ENCODE measurements at regions not wholly inside any gene's neighbourhood (a gene's known extent, or its start where the extent isn't known, plus 50 kb on each side); places are given as distances from the start of the nearest gene placed in this dataset.

GRCh38 chr1:8244304-8244703, 73.6 kb upstream of the SLC45A1 start:
- TF ChIP-seq, protein P1, sequence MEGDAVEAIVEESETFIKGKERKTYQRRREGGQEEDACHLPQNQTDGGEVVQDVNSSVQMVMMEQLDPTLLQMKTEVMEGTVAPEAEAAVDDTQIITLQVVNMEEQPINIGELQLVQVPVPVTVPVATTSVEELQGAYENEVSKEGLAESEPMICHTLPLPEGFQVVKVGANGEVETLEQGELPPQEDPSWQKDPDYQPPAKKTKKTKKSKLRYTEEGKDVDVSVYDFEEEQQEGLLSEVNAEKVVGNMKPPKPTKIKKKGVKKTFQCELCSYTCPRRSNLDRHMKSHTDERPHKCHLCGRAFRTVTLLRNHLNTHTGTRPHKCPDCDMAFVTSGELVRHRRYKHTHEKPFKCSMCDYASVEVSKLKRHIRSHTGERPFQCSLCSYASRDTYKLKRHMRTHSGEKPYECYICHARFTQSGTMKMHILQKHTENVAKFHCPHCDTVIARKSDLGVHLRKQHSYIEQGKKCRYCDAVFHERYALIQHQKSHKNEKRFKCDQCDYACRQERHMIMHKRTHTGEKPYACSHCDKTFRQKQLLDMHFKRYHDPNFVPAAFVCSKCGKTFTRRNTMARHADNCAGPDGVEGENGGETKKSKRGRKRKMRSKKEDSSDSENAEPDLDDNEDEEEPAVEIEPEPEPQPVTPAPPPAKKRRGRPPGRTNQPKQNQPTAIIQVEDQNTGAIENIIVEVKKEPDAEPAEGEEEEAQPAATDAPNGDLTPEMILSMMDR (conservative IDR thresholded peaks at IDR 0.05): no peak
- TF ChIP-seq EZH2 (IDR thresholded peaks at IDR 0.05; ENCODE audit: low read depth): no peak

Measured in PC-9 (cell line).